A549 (cell line): ENCODE measurements at regions not wholly inside any gene's neighbourhood (a gene's known extent, or its start where the extent isn't known, plus 50 kb on each side); places are given as distances from the start of the nearest gene placed in this dataset.
"Not testable (repeated sequence)": the region's sequence is repeated elsewhere in the genome, so short reads cannot be mapped to it uniquely, and the experiment has no call there.

Source experiments
- CEBPB ChIP-seq, 2 experiments: fragments of >200 bp in 1 of 2; sonication (Bioruptor Twin) in 1 of 2; formaldehyde crosslinking in 1 of 2; IDR thresholded peaks; 2 replicates each; pipeline ENCODE4 v1.6.1; 2012 to 2016
- CTCF ChIP-seq: fragments of >200 bp; sonication (Bioruptor Twin); formaldehyde crosslinking; IDR thresholded peaks from 3 replicates; pipeline ENCODE4 v1.5.1; 2016
- EP300 ChIP-seq, 2 experiments: fragments of >200 bp; sonication (Bioruptor Twin); formaldehyde crosslinking; IDR thresholded peaks; 2 replicates in 1 of 2; 3 replicates in 1 of 2; pipeline ENCODE4 v1.6.1; 2016 to 2017
- HOXA7 ChIP-seq: fragments of 250-450 bp; sonication (Bioruptor Pico); IDR thresholded peaks from 2 replicates; pipeline ENCODE4 v1.5.0; 2020; ENCODE audit warnings: mild to moderate bottlenecking, moderate library complexity
- JUN ChIP-seq, 2 experiments: fragments of >200 bp; sonication (Bioruptor Twin); formaldehyde crosslinking; IDR thresholded peaks; 2 replicates in 1 of 2; 3 replicates in 1 of 2; pipeline ENCODE4 v1.6.1; 2016 to 2017
- KDM1A ChIP-seq: fragments of 200-600 bp; sonication (generic); IDR thresholded peaks from 2 replicates; pipeline ENCODE4 v1.6.1; 2016; ENCODE audit warnings: low read depth, mild to moderate bottlenecking
- MYC ChIP-seq: IDR thresholded peaks from 2 replicates; pipeline ENCODE4 v1.6.1; 2012; ENCODE audit warnings: mild to moderate bottlenecking, inconsistent platforms, low read length, improper control_type of control experiment, borderline replicate concordance
- RCOR1 ChIP-seq: fragments of 150-350 bp; IDR thresholded peaks from 2 replicates; pipeline ENCODE4 v1.6.1; 2014; ENCODE audit warnings: antibody characterized with exemption, low read length, low read depth

GRCh38 chr9:38515055-38515454, 90.8 kb upstream of the IGFBPL1 start:
- TF ChIP-seq EP300 (IDR thresholded peaks at IDR 0.05); CTCF; CEBPB (IDR thresholded peaks at IDR 0.05); MYC; HOXA7 (CRISPR knock-in tag); JUN (IDR thresholded peaks at IDR 0.05); RCOR1; KDM1A: not testable (repeated sequence)
